ENCODE measurements at regions not wholly inside any gene's neighbourhood (a gene's known extent, or its start where the extent isn't known, plus 50 kb on each side); places are given as distances from the start of the nearest gene placed in this dataset.

- TF ChIP-seq, protein P1, sequence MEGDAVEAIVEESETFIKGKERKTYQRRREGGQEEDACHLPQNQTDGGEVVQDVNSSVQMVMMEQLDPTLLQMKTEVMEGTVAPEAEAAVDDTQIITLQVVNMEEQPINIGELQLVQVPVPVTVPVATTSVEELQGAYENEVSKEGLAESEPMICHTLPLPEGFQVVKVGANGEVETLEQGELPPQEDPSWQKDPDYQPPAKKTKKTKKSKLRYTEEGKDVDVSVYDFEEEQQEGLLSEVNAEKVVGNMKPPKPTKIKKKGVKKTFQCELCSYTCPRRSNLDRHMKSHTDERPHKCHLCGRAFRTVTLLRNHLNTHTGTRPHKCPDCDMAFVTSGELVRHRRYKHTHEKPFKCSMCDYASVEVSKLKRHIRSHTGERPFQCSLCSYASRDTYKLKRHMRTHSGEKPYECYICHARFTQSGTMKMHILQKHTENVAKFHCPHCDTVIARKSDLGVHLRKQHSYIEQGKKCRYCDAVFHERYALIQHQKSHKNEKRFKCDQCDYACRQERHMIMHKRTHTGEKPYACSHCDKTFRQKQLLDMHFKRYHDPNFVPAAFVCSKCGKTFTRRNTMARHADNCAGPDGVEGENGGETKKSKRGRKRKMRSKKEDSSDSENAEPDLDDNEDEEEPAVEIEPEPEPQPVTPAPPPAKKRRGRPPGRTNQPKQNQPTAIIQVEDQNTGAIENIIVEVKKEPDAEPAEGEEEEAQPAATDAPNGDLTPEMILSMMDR (conservative IDR thresholded peaks at IDR 0.05; ENCODE audit: control insufficient read depth, insufficient read depth, low read depth, low read length) = no peak
- no peak for DNase-seq (ENCODE audit: low read depth)
- no peak overlapping the region for H3K4me3 ChIP-seq (ENCODE audit: control insufficient read depth, low read depth, low read length)
Observed at GRCh38 chr7:155868955-155869783, 56.9 kb upstream of the SHH start.

DNA sequence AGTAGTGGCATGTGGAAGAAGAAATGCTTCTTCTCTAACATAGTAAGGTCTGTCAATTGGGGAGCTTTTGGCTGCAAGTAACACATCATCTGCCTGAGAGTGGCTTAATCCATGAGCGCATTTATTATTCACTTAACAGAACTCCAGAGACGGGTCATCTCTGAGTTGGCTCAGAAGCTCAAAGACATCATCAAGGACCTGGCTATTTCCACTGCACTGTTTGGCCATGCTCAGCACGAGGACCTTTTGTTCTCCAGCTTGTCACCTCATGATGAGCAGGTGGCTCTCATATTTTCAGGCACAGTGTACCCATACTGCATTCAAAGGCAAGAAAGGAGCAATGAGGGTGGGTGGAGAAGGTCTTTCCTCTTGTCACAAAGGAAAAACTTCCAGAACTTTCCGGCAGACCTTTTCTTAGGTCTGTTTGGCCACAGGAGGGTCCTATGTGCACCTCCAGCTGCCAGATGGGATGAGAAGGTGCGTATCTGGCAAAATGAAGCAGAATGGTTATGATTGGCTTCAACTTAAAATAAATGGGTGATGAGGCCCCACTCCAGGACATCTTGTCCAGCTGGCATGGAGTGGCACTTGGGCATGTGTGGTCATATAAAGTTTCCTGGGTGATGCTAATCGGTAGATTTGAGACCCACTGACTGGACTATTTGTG is 55.6 kb upstream of the SHH start:
- DNase-seq (ENCODE audit: low read depth) = no peak
- TF ChIP-seq, protein P1 (conservative IDR thresholded peaks at IDR 0.05; ENCODE audit: control insufficient read depth, insufficient read depth, low read depth, low read length) = no peak
- H3K4me3 ChIP-seq (ENCODE audit: control insufficient read depth, low read depth, low read length) = no peak overlapping the region

DNA sequence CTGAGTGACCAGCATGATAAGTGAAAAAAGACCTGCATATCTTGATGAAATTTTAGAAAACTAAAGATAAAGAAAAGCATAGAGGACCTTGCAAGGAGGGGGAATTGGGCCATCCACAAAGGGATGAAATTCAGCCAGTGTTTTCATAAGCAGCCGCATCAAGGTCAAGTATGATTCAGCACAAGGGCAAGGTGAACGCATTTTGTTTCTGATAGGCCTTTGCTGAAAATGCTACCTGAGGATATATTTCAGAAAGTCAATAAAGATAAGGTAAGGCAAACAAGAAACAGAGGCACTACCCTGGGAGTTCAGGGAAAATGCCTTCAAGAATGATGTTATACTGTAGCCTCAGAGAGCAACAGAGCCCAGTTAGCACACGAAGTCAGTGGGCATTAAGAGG is 55.0 kb upstream of the SHH start:
- TF ChIP-seq, protein P1 (conservative IDR thresholded peaks at IDR 0.05; ENCODE audit: control insufficient read depth, insufficient read depth, low read depth, low read length) = no peak
- no peak overlapping the region for H3K4me3 ChIP-seq (ENCODE audit: control insufficient read depth, low read depth, low read length)
- DNase-seq (ENCODE audit: low read depth) = no peak

DNA sequence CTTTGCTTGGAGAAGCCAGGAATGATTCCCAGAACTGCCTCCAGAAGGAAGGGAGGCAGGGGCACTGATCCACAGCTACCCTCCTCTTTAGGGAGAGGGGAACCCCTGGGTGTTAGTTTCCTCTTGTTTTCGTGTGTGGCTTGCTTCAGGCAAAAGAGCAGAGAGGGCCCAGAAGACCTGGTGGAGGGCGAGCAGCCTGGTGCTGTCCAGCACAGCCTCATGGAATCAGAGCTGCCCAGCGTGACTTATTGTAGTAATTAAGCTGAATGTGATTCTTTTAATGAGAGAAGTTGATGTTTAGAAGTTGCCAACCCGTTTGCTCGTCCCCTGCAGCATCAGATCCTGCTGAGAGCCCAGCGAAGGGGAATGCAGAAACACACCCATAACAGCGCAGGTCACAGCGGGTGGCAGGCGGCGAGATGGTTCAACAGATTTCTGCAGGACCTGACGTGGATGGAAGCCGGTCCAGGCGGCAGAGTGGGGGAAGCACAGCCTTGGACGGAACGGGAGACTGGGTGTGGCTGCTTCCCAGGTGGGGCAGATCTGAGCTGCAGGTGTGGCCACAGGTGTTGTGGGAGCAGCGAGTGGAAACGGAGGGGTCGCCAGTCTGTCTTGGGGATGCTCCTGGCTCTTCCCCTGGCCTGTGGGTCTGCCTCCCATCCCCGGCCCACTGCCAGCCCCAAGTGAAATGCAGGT is 53.7 kb upstream of the SHH start:
- TF ChIP-seq, protein P1 (conservative IDR thresholded peaks at IDR 0.05; ENCODE audit: control insufficient read depth, insufficient read depth, low read depth, low read length) = no peak
- no peak overlapping the region for H3K4me3 ChIP-seq (ENCODE audit: control insufficient read depth, low read depth, low read length)
- no peak for DNase-seq (ENCODE audit: low read depth)

DNA sequence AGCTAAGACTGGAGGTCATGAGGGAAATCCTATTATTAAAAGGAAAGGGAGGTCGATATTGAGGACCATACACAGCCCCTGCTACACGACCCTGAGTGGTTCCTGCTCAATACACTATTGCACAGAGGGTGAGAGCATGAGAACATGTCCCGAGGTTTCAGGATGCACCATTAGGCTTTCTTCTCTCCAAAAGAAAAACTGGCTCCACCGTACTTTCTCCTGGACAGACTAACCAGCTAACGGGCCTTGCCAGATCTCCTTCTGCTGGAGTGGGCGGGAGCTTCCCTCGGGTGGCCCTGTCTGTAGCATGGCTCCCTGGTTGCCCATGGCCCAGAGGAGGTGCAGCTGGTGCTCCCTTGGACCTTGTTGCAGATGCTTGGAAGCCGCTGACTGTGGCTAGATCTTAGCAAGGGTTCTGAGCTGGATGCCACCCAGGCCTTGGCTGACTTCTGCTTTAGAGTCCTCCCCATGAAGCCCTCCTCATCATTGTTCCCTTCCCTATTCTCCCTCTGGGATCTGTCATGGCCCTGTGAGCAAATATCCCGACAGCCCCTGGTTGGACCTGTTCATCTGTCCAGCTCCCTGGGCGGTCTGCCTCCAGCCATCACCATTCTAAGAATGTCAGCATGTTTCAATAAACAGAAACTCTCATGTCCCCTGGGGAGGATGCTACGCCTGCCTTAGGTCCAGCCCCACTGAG is 52.9 kb upstream of the SHH start:
- no peak for DNase-seq (ENCODE audit: low read depth)
- TF ChIP-seq, protein P1 (conservative IDR thresholded peaks at IDR 0.05; ENCODE audit: control insufficient read depth, insufficient read depth, low read depth, low read length) = no peak
- no peak overlapping the region for H3K4me3 ChIP-seq (ENCODE audit: control insufficient read depth, low read depth, low read length)

GRCh38 chr7:155864271-155864985 is 52.2 kb upstream of the SHH start:
- no peak overlapping the region for H3K4me3 ChIP-seq (ENCODE audit: control insufficient read depth, low read depth, low read length)
- DNase-seq (ENCODE audit: low read depth) = no peak
- TF ChIP-seq, protein P1 (conservative IDR thresholded peaks at IDR 0.05; ENCODE audit: control insufficient read depth, insufficient read depth, low read depth, low read length) = no peak
